K562 (cell line): ENCODE measurements at regions not wholly inside any gene's neighbourhood (a gene's known extent, or its start where the extent isn't known, plus 50 kb on each side); places are given as distances from the start of the nearest gene placed in this dataset.
"Not testable (repeated sequence)": the region's sequence is repeated elsewhere in the genome, so short reads cannot be mapped to it uniquely, and the experiment has no call there.

Experiments
- ATAC-seq: fragments of 200-7000 bp; cut with Tn5 transposase; 3 replicates; pipeline ENCODE4 v1.9.1; 2020; ENCODE audit warnings: moderate library complexity
- BruUV-seq: library from RNA; stranded (reverse); fragments of 400-500 nt; replicated peaks from 2 replicates; lab custom pipeline; 2021; lab: Mats Ljungman, UMichigan
- CTCF ChIA-PET: fragments of 300-600 bp; formaldehyde crosslinking; extraction: SDS; loops from one replicate; lab custom pipeline; 2021; ENCODE audit warnings: low intra/inter-chr PET ratio; lab: Yijun Ruan, JAX
- POLR2A ChIA-PET: fragments of 300-600, 350-650 bp; sonication (Branson Sonifier 250); formaldehyde crosslinking; extraction: SDS; loops from one replicate; lab custom pipeline; 2021; ENCODE audit warnings: antibody characterized with exemption, inconsistent platforms; lab: Yijun Ruan, JAX
- DNase-seq, 4 experiments: peaks; one replicate each; pipeline versions ENCODE4 v3.0.0 to v3.0.0-alpha.2; 2011 to 2018; ENCODE audit warnings: low spot score in 3 of 4, mixed read lengths in 3 of 4; ENCODE audit errors: extremely low read depth in 1 of 4
- FAIRE-seq: peaks from 2 replicates; lab custom pipeline; 2011; peaks lifted over from hg19 to GRCh38; lab: Jason Lieb, UNC
- H2AFZ ChIP-seq: 2 replicates; pipeline ENCODE4 v1.6.0; 2011; ENCODE audit warnings: low read depth, low read length, control low read depth, inconsistent platforms
- H3K27ac ChIP-seq: fragments of 200-600 bp; 3 replicates; pipeline ENCODE4 v1.8.0; 2011; ENCODE audit warnings: low read depth, mild to moderate bottlenecking, control low read depth, inconsistent platforms, low read length, moderate library complexity, mixed read lengths; ENCODE audit errors: extremely low read depth
- H3K27me3 ChIP-seq, 2 experiments: fragments of 300-600 bp in 1 of 2; 2 replicates in 1 of 2; 3 replicates in 1 of 2; pipeline versions ENCODE4 v1.6.0 to v1.8.0; 2011; ENCODE audit warnings: inconsistent platforms in 2 of 2, low read length in 2 of 2, mild to moderate bottlenecking in 1 of 2, mixed read lengths in 1 of 2, moderate library complexity in 1 of 2; ENCODE audit not compliant: control insufficient read depth in 2 of 2, insufficient read depth in 2 of 2
- H3K36me3 ChIP-seq: fragments of 300-600 bp; 3 replicates; pipeline ENCODE4 v1.8.0; 2011; ENCODE audit warnings: mild to moderate bottlenecking, low read length, inconsistent platforms; ENCODE audit not compliant: control insufficient read depth, insufficient read depth
- H3K4me1 ChIP-seq, 2 experiments: fragments of 200-600 bp in 1 of 2; replicated peaks in 1 of 2; 2 replicates in 1 of 2; 3 replicates in 1 of 2; pipeline versions ENCODE4 v1.5.1 to v1.8.0; 2011; ENCODE audit warnings: inconsistent platforms in 2 of 2, low read length in 2 of 2, mild to moderate bottlenecking in 1 of 2, mixed read lengths in 1 of 2, moderate library complexity in 1 of 2; ENCODE audit not compliant: control insufficient read depth in 2 of 2, insufficient read depth in 2 of 2
- H3K4me2 ChIP-seq: 2 replicates; pipeline ENCODE4 v1.6.1; 2011; ENCODE audit warnings: low read length, control low read depth, inconsistent platforms, mixed read lengths; ENCODE audit not compliant: insufficient read depth
- H3K4me3 ChIP-seq: fragments of 200-600 bp; sonication (generic), shearing (Covaris generic); 2 replicates; pipeline ENCODE4 v1.5.1; 2016; ENCODE audit warnings: control low read depth, inconsistent platforms
- H3K79me2 ChIP-seq: fragments of 200-600 bp; 3 replicates; pipeline ENCODE4 v1.8.0; 2011; ENCODE audit warnings: low read length, inconsistent platforms; ENCODE audit not compliant: control insufficient read depth, insufficient read depth
- H3K9ac ChIP-seq, 2 experiments: 2 replicates each; pipeline versions ENCODE4 v1.6.0 to v1.6.1; 2011; ENCODE audit warnings: low read depth in 2 of 2, low read length in 2 of 2, control low read depth in 1 of 2, inconsistent platforms in 1 of 2, mild to moderate bottlenecking in 1 of 2, mixed read lengths in 1 of 2; ENCODE audit not compliant: insufficient read depth in 1 of 2
- H3K9me1 ChIP-seq: one replicate; pipeline ENCODE4 v1.6.0; 2011; ENCODE audit warnings: inconsistent platforms, mild to moderate bottlenecking, low read length, moderate library complexity; ENCODE audit not compliant: control insufficient read depth, insufficient read depth
- H3K9me3 ChIP-seq: replicated peaks from 2 replicates; pipeline ENCODE4 v1.5.1; 2011; ENCODE audit warnings: low read depth, low read length, inconsistent platforms; ENCODE audit not compliant: control insufficient read depth, insufficient read depth
- H4K20me1 ChIP-seq: replicated peaks from 2 replicates; pipeline ENCODE4 v1.6.1; 2011; ENCODE audit warnings: low read length, inconsistent platforms, mixed read lengths; ENCODE audit not compliant: control insufficient read depth, insufficient read depth
- DACH1 ChIP-seq: fragments of 450-650 bp; IDR thresholded peaks from 2 replicates; pipeline ENCODE4 v1.6.1; 2018; ENCODE audit not compliant: partially characterized antibody
- ERF ChIP-seq: fragments of 450-650 bp; formaldehyde crosslinking; IDR thresholded peaks from 2 replicates; pipeline ENCODE4 v1.4.0; 2020; ENCODE audit warnings: mild to moderate bottlenecking, mixed read lengths
- PML ChIP-seq: IDR thresholded peaks from 2 replicates; pipeline ENCODE4 v1.6.1; 2012; ENCODE audit warnings: low read length, inconsistent platforms
- RBM25 ChIP-seq: fragments of 200-400 bp; formaldehyde crosslinking; IDR thresholded peaks from 2 replicates; pipeline ENCODE4 v1.6.1; 2018; ENCODE audit warnings: low read length, low read depth, moderate library complexity; ENCODE audit not compliant: severe bottlenecking
- SIN3B ChIP-seq: fragments of 450-650 bp; IDR thresholded peaks from 2 replicates; pipeline ENCODE4 v1.6.1; 2017; ENCODE audit warnings: low read depth, mild to moderate bottlenecking, moderate library complexity
- ZNF133 ChIP-seq: fragments of 250-450 bp; sonication (Bioruptor Pico); IDR thresholded peaks from 2 replicates; pipeline ENCODE4 v1.4.0; 2020; ENCODE audit warnings: mild to moderate bottlenecking
- ZNF384 ChIP-seq: IDR thresholded peaks from 2 replicates; pipeline ENCODE4 v1.6.1; 2012; ENCODE audit warnings: low read depth, low read length, improper control_type of control experiment
- WGBS: fragments of 100-300 bp; shearing (Covaris generic); methylation state at CpG from one replicate; pipeline ENCODE4 v1.1.6; 2016; ENCODE audit warnings: low coverage, mixed read lengths; ENCODE audit not compliant: insufficient coverage; ENCODE audit errors: missing lambda C conversion rate; 5-methylcytosine and 5-hydroxymethylcytosine counted together
- in situ Hi-C: fragments of 300-500 bp; cut with MboI; formaldehyde crosslinking; loops from 4 replicates; pipeline ENCODE4 v1.15.0; 2018; ENCODE audit warnings: inconsistent platforms, mixed read lengths
- intact Hi-C: fragments of 100-400 bp; cut with micrococcal nuclease; formaldehyde crosslinking; loops from 2 replicates; pipeline ENCODE4 v1.14.2; 2022
- TF ChIP-seq, protein P1 (sequence below): fragments of 250-450 bp; sonication (Bioruptor Pico); IDR thresholded peaks from 2 replicates; pipeline ENCODE4 v1.5.0; 2020; ENCODE audit warnings: mild to moderate bottlenecking, borderline replicate concordance
- TF ChIP-seq, protein P2 (sequence below): fragments of 450-650 bp; IDR thresholded peaks from 2 replicates; pipeline ENCODE4 v1.6.1; 2014; ENCODE audit warnings: low read depth, mild to moderate bottlenecking, moderate library complexity, borderline replicate concordance
- TF ChIP-seq, protein P3 (sequence below): fragments of 450-650 bp; IDR thresholded peaks from 2 replicates; pipeline ENCODE4 v1.6.1; 2016; ENCODE audit warnings: borderline replicate concordance

- BruUV-seq, intact Hi-C loops, H3K9me1 ChIP-seq, H3K4me1 ChIP-seq, H3K27me3 ChIP-seq, H2AFZ ChIP-seq, H4K20me1 ChIP-seq, H3K9ac ChIP-seq, H3K4me3 ChIP-seq, CTCF ChIA-PET, H3K4me2 ChIP-seq, H3K9me3 ChIP-seq, H3K79me2 ChIP-seq, POLR2A ChIA-PET, FAIRE-seq, ATAC-seq, DNase-seq, H3K27ac ChIP-seq, in situ Hi-C loops, H3K36me3 ChIP-seq: not testable (repeated sequence)
- WGBS: 0% methylated on average over 1 of the region's 1 CpG
Observed at GRCh38 chr4:137895515-137895914, 346.6 kb downstream of the SLC7A11 start.

DNA sequence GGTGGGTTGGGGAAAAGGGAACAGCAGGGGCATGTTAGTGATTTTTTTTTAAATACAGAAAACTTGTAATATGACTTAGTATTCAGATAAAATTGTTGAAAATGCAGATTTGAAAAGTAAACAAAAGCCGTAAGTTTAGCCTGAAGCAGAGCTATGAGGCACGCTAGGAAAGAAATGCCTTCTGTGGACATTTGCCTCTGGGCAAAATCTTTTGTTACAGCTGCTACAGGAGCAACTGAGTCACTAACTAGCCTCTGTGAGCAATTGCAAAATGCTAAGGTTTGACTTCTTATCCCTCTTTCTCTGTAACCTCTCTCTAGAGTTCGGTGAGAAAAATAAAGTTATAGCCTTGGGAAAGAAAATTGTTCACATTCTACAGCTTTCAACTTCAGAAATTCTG is 350.0 kb downstream of the SLC7A11 start:
- Histone ChIP-seq H4K20me1 (no peaks in the 10 kb centered on the region), H3K27ac (no peak overlapping the region), H3K9me1 (no peaks in the 10 kb centered on the region), H3K36me3 (no peaks in the 10 kb centered on the region), H3K4me2 (no peak overlapping the region), H3K9ac (no peak overlapping the region), H3K27me3 (no peaks in the 10 kb centered on the region), H3K4me1 (no peaks in the 10 kb centered on the region), H2AFZ (no peak overlapping the region), H3K79me2 (no peaks in the 10 kb centered on the region), H3K9me3 (no peaks in the 10 kb centered on the region), H3K4me3 (no peak overlapping the region)
- ChIA-PET CTCF (no interaction called here), POLR2A (no interaction called here)
- no peak for ATAC-seq
- FAIRE-seq: no peak
- DNase-seq: no peak
- intact Hi-C loops: no loop called here
- WGBS: 2% methylated on average over 3 of the region's 3 CpGs
- no TSS peak for BruUV-seq
- in situ Hi-C loops: no loop called here
- no peak for TF ChIP-seq SIN3B
- TF ChIP-seq ERF (CRISPR knock-in tag): no peak
- TF ChIP-seq ZNF133 (CRISPR knock-in tag): no peak
- TF ChIP-seq, protein P1, sequence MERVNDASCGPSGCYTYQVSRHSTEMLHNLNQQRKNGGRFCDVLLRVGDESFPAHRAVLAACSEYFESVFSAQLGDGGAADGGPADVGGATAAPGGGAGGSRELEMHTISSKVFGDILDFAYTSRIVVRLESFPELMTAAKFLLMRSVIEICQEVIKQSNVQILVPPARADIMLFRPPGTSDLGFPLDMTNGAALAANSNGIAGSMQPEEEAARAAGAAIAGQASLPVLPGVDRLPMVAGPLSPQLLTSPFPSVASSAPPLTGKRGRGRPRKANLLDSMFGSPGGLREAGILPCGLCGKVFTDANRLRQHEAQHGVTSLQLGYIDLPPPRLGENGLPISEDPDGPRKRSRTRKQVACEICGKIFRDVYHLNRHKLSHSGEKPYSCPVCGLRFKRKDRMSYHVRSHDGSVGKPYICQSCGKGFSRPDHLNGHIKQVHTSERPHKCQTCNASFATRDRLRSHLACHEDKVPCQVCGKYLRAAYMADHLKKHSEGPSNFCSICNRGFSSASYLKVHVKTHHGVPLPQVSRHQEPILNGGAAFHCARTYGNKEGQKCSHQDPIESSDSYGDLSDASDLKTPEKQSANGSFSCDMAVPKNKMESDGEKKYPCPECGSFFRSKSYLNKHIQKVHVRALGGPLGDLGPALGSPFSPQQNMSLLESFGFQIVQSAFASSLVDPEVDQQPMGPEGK (CRISPR knock-in tag): no peak
- no peak for TF ChIP-seq PML
- TF ChIP-seq, protein P2, sequence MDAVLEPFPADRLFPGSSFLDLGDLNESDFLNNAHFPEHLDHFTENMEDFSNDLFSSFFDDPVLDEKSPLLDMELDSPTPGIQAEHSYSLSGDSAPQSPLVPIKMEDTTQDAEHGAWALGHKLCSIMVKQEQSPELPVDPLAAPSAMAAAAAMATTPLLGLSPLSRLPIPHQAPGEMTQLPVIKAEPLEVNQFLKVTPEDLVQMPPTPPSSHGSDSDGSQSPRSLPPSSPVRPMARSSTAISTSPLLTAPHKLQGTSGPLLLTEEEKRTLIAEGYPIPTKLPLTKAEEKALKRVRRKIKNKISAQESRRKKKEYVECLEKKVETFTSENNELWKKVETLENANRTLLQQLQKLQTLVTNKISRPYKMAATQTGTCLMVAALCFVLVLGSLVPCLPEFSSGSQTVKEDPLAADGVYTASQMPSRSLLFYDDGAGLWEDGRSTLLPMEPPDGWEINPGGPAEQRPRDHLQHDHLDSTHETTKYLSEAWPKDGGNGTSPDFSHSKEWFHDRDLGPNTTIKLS: no peak
- no peak for TF ChIP-seq ZNF384
- TF ChIP-seq RBM25: no peak
- no peak for TF ChIP-seq DACH1
- TF ChIP-seq, protein P3, sequence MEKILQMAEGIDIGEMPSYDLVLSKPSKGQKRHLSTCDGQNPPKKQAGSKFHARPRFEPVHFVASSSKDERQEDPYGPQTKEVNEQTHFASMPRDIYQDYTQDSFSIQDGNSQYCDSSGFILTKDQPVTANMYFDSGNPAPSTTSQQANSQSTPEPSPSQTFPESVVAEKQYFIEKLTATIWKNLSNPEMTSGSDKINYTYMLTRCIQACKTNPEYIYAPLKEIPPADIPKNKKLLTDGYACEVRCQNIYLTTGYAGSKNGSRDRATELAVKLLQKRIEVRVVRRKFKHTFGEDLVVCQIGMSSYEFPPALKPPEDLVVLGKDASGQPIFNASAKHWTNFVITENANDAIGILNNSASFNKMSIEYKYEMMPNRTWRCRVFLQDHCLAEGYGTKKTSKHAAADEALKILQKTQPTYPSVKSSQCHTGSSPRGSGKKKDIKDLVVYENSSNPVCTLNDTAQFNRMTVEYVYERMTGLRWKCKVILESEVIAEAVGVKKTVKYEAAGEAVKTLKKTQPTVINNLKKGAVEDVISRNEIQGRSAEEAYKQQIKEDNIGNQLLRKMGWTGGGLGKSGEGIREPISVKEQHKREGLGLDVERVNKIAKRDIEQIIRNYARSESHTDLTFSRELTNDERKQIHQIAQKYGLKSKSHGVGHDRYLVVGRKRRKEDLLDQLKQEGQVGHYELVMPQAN: no peak
